Renal cortical epithelial cell (primary cell): ENCODE measurements at regions not wholly inside any gene's neighbourhood (a gene's known extent, or its start where the extent isn't known, plus 50 kb on each side); places are given as distances from the start of the nearest gene placed in this dataset.

ENCODE experiments used
- DNase-seq: peaks from one replicate; pipeline ENCODE4 v3.0.0-alpha.2; 2011; ENCODE audit warnings: low read depth

- DNase-seq = no peak
Measured at GRCh38 chr12:127507341-127507740, 759.6 kb upstream of the TMEM132C start.

- DNase-seq = no peak
Measured at GRCh38 chr12:127509066-127509778, 757.7 kb upstream of the TMEM132C start.

GRCh38 chr12:127515941-127516340, 751.0 kb upstream of the TMEM132C start:
- DNase-seq = no peak

- no peak for DNase-seq
Measured at GRCh38 chr12:127516467-127516866, 750.5 kb upstream of the TMEM132C start.

- no peak for DNase-seq
Measured at GRCh38 chr12:127519779-127520178, 747.2 kb upstream of the TMEM132C start.

DNA sequence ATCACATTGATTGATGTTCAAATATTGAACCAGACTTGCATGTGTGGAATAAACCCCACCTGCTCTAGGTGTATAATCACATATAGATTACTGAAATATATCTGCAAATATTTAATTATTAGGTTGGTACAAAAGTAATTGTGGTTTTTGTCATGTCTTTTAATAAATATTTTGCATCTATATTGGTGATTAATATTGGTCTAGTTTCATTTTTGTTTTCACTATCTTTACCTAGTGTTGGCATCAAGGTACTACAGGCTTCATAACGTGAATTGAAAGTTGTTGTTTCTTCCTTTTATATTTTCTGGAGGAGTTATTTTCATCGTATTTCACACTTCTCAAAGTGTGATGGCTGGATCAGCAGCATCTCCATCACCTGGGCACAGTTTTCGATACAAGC, 740.0 kb upstream of the TMEM132C start:
- no peak for DNase-seq

GRCh38 chr12:127528551-127528950, 738.4 kb upstream of the TMEM132C start:
- no peak for DNase-seq

- no peak for DNase-seq
Measured at GRCh38 chr12:127531542-127531941, 735.4 kb upstream of the TMEM132C start.

DNA sequence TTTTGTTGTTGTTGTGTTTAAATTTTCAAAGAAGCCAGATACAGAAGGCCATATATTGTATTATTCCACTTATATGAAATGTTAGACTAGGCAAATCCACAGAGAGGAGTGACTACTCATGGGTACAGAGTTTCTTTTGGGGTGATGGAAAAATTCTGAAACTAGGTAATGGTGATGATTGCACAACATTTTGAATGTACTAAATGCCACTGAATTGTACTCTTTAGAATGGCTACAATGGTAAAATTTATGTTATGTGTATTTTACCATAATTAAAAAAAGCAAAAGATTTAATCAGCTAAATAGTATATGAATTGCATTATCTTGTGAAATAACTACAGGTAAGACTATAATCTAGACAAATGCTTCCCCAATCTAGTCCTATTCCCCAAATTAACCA, 733.6 kb upstream of the TMEM132C start:
- no peak for DNase-seq

DNA sequence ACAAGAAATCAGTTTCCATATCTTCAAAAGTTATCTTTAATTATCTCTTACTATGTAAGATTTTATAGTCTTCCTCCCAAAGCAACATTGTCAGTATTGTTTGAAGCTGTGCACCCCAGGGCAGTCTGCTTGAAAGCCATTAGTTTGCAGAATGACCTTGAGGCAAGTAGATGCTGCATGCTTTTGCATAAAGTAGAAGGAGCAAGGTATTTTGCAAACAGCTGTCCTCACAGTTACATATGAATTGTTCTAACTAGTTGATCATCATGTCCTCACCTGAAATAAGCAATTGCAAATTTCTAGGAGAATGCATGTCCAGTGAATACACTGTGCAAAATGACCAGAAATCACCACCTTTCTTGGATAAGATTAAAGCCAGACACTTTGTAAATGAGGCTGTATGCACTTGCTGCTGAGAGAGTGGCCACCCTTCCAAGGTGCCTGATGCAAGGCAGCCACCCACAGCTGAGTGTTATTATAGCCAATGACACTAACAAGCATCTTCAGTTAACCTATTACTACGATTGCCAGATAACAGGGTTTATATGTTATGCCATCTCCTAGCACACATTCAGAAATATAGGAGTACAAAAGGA, 730.0 kb upstream of the TMEM132C start:
- DNase-seq = no peak

DNA sequence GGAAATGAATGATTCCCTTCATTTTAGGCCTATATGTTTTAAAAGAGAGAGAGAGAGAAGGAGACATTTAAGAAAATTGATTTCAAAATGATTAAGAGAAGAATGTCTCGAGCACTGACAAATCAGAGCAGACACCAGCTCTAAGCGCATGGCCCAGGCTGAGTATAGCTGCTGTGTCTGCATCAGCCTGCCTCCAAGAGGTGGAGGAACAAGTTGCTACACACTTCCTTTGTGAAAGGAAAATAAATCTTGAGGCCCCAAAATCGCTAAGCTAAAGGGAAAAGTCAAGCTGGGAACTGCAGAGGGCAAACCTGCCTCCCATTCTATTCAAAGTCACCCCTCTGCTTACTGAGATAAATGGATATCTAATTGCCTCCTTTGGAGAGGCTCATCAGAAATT, 728.7 kb upstream of the TMEM132C start:
- DNase-seq = no peak

GRCh38 chr12:127539226-127539858, 727.6 kb upstream of the TMEM132C start:
- DNase-seq = no peak

DNA sequence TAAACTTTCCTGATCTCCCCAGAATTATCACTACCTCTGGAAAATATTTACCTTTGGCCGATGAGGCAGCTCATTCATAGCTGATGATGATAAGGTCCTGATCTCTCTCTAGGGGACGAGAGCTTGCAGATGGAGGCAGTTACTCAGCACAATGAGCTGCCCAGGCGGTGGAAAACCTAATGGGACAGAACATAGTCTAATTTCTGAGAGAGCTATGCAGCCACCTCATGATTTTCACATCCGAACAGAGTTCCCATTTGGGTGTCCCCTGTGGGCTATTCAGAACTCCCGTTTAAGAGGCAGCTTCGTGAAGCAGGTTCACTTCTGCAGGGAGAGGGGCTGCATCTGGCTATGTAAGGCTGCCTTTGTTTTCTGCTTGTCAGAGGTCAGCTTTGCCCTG, 724.6 kb upstream of the TMEM132C start:
- DNase-seq = no peak

GRCh38 chr12:127542931-127543330, 724.0 kb upstream of the TMEM132C start:
- no peak for DNase-seq

GRCh38 chr12:127546721-127547505, 720.1 kb upstream of the TMEM132C start:
- DNase-seq = no peak

- peak; percentile 44 for DNase-seq
Measured at GRCh38 chr12:127548123-127548553, 718.8 kb upstream of the TMEM132C start.

DNA sequence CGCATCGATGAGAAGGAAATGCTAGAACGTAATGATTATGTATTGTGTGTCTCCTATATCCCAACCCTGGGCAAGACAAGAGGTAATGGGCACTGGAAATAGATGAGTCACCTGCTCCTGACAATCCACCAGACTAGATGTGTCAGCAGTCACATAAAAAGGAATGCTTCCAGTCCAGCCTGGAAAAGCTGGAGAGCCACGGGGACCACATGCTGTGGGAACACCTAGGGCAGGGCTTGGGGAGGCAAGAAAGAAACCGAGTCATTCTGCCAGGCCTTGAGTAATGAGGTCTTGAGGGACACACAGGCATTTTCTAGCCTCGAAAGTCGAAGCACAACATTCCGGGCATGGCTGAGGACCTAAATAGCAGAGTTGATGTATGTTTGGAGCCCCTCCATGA, 716.7 kb upstream of the TMEM132C start:
- DNase-seq = peak; percentile 59

GRCh38 chr12:127552838-127553237, 714.1 kb upstream of the TMEM132C start:
- DNase-seq = no peak

DNA sequence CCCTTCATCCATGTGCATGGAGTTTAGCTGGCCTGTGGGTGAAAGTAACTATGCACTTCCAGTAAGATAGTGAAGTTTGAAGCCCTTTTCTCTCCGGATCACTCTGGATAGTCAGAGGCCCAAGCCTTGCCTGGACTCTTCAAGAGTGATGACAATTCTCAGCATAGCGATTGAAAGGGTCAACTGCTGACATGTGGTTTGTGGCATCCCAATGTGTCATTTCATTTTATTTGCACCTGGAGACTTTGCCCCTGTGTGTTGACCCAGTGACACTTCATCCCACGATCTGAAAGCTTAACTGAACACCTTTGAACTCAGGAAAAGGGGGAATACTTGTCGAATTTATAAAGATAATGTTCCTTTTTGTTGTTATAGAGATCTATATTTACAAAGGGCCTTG, 711.9 kb upstream of the TMEM132C start:
- DNase-seq = no peak

GRCh38 chr12:127556231-127556886, 710.6 kb upstream of the TMEM132C start:
- no peak for DNase-seq

- DNase-seq = no peak
Measured at GRCh38 chr12:127558361-127558760, 708.6 kb upstream of the TMEM132C start.
